HG02970 (cell line): ENCODE measurements at regions not wholly inside any gene's neighbourhood (a gene's known extent, or its start where the extent isn't known, plus 50 kb on each side); places are given as distances from the start of the nearest gene placed in this dataset.
"Not testable (repeated sequence)": the region's sequence is repeated elsewhere in the genome, so short reads cannot be mapped to it uniquely, and the experiment has no call there.

Experiments
- ATAC-seq: cut with Tn5 transposase; IDR thresholded peaks from one replicate; pipeline ENCODE4 v1.9.1; 2021; ENCODE audit warnings: mild to moderate bottlenecking, moderate library complexity, moderate number of reproducible peaks; ENCODE audit not compliant: unreplicated experiment, low FRiP score

DNA sequence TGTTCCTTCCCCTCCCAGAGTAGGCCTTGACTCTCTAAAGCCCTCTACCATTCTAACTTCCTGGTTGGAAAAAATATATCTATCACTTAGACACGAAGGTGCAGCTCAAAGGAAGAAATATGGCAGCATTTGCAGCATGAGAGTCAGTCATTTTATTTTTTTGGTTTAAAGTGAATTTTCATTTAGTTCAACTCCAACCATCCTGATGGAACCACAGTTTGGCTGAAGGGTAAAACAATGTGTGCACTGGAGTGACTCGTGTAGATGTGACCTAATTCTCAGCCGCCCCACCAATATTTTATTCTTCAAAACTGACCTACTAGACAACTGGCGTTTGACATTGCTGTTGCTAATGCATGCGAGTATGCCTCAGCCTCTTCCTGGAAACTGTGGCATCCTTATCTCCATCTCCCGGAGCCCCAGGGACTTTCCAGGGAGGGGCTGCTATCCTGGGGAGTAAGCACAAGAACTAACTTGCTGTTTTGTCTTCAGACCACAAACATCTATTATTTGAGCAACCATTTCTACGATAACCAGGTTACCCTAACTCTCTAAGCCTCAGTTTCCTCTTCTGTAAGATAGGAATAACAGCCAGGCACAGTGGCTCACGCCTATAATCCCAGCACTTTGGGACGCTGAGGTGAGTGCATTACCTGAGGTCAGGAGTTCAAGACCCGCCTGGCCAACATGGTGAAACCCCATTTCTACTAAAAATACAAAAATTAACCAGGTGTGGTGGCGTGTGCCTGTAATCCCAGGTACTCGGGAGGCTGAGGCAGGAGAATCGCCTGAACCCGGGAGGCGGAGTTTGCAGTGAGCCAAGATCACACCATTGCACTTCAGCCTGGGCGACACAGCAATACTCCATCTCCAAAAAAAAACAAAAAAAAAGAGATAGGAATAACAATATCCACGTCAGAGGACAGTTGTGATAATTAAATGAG, 148.7 kb upstream of the JARID2 start:
- no peak for ATAC-seq

DNA sequence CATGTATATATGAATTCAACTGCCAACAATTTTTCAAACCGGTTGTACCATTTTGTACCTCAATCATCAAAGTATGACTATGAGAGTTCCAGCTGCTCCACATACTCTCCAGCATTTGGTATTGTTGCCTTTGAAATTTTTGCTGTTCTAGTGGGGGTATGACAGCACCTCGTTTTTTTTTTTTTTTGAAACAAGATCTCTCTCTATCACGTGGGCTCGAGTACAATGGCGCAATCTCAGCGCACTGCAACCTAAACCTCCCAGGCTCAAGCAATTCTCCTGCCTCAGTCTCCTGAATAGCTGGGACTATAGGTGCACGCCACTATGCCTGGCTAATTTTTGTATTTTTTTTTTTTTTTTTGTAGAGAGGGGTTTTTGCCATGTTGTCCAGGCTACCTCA, 144.7 kb upstream of the JARID2 start:
- no peak for ATAC-seq

DNA sequence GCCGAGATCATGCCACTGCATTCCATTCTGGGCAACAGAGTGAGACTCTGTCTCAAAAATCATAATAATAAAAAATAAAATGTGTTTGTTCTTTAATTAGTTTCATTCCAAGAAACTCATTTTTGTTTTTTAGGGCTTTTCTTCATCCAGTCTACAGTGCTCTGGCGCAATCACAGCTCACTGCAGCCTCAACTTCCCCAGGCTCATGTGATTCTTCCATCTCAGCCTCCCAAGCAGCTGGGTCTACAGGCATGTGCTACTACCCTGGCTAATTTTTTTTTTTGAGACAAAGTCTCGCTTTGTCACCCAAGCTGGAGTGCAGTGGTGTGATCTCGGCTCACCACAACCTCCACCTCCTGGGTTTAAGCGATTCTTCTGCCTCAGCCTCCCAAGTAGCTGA, 143.6 kb upstream of the JARID2 start:
- ATAC-seq = no peak

DNA sequence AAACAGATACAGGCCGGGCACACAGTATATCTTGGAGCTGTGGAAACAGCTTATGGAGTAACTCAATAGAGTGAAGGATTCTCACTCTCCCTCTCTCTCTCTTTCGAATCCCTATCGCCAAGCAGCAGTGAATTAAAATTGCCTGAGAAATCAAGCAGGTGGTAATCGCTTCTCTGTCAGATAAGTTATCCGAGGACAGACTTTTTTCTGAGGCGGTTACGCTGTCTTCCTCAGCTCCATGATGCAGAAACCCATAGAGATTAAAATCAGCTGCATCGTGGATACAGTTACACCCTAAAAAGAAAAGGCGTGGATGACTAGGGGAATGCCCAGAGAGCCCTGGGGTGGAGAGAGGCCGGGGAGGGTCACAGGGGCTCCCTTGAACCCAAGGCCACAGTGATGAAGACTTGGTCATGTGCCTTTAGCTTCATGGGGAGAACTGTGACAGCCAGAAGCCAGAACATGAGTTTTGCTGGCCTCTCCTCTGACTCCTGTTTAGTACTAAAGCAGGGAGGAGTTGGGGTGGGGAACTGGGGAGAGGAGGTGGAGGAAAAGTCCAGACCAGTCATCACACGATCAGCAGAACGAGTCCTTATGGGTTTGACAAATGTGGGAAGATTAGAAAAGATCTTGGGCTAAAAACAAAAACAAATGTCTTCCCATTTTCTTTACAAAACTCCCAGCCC, 138.8 kb upstream of the JARID2 start:
- no peak for ATAC-seq

DNA sequence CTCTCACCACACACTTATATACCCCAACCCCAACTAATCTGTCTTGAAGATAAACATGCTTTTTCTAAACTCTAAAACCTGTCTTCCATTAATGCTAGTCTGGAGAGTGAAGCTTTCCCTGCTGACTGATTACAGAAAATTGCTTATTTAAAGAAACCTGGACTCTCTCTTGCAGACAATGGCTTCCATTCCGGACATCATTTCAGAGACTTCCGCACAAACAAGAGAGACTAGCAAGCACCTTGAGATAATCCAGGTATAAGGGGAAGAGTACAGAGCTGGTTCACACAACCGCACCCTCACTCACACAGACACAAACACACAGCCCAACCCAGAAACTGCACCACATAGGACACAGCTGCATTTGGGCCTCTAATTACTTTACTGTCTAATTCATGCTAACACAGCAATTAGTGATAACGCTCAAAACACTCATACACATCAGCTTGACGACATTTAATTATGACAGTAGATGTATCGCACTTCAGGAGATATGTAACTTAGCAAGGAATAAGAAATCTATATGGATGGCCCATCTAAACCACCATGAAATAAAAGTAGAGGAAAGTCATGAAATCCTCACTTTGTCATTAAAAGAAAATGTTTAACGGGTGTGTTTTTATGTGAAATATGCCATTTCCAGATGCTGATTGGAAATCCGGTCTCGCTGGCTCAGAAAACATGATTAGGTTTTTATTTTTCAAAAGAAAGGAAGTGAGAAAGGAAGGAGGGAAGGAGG, 138.1 kb upstream of the JARID2 start:
- ATAC-seq = no peak

DNA sequence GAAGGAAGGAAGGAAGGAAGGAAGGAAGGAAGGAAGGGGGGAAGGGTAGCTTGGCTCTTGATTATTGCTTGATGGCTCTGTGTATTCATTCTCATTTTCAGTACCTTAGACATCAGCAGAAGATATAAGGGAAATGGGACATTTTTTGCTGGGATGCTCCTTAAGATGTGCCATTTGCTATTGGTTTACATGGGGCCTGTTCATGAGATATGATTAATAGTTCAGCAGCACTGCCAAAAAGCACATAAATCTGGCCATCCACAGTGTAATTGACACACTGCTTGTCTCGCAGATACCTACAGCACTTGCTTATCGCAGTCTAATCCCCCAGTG, 137.5 kb upstream of the JARID2 start:
- no peak for ATAC-seq

DNA sequence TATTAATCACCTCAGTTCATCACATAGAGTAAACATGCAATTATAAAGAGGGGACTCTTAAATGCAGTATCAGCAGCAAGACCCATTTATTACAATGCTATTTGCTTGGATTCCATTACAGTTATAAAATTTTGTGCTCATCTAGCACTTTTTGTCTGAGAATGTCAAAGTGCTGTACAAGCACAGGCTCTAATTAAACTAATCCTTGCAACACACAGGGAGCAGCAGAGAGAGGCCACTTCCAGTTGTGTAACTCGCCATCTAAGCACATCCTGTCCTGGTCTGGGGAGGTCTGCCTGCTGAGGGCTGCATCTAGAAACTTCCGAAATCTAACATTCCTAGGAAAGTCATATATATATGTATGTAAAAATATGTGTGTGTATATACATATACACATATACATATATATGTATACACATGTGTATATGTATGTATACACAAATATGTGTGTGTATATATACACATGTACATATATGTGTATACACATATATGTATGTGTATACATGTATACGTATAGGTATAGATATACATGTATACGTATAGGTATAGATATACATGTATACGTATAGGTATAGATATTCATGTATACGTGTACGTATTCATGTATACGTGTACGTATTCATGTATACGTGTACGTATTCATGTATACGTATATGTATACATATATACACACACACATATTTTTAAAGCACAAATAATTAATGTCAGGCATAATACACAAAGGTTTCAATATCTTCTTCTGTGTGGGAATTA, 136.4 kb upstream of the JARID2 start:
- ATAC-seq = no peak

DNA sequence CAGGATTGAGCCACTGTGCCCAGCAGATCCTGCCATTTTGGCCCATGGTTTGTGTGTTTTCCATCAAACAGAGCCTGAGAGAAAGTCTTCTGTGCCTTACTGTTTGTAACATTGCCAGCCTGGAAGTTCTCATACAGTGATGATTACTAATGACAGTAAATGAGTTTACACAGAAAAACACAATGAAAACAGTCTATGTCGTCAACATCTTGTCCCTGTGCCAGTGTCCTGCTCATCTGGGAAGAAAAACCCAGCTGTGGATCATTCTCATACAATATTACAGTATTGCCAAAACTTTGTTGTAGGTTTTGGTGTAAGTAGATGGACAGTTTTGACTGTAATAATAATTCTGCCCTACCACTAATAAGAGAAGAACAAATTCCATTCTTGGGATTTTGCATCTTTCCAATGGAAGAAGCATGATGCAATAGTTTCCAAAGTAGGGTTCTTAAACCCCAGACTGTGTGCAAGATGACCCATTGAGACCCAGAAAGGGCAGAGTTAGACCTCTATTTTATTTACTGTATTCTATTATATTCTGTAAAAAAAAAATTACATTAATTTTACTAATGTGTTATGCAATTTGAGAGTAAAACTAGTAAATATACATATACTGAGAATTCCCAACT, 135.0 kb upstream of the JARID2 start:
- ATAC-seq = no peak

DNA sequence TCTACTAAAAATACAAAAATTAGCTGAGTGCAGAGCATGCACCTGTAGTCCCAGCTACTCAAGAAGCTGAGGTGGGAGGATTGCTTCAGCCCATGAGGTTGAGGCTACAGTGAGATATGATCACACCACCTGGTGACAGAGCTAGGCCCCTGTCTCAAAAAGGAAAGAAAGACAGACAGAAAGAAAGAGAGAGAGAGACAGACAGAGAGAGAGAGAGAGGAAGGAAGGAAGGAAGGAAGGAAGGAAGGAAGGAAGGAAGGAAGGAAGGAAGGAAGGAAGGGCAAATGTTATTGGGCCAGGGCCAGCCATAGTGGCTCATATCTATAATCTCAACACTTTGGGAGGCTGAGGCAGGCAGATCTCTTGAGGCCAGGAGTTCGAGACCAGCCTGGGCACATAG, 134.3 kb upstream of the JARID2 start:
- ATAC-seq = not testable (repeated sequence)

DNA sequence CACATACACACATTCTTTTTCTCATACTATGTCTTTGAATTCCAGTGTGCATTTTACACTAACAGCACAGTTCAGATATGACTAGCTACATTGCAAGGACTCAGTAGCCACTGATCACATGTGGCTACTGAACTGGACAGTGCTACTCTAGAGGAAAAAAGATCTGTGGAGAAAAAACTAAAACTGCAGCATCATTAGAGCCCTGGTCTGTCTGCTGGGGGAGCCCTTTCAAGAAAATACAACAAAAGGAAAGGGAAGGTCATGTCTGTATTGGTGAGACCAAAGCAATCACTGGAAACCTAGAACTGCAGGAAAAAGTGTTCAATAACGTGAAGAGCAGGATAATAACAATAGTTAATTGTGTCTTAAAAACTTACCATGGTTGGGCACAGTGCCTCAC, 132.3 kb upstream of the JARID2 start:
- no peak for ATAC-seq

DNA sequence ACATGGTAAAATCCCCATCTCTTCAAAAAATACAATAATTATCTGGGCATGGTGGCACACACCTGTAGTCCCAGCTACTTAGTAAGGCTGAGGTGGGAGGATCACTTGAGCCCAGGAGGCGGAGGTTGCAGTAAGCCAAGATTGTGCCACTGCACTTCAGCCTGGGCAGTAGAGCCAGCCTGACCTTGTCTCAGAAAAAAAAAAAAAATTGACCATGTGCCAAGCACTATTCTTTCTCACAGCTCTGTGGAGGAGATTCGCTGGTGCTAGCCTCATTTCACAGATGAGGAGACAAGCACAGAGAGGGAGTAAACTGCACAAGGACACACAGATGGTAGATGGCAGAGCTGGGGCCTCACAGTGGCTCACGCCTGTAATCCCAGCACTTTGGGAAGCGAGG, 131.8 kb upstream of the JARID2 start:
- ATAC-seq = no peak

DNA sequence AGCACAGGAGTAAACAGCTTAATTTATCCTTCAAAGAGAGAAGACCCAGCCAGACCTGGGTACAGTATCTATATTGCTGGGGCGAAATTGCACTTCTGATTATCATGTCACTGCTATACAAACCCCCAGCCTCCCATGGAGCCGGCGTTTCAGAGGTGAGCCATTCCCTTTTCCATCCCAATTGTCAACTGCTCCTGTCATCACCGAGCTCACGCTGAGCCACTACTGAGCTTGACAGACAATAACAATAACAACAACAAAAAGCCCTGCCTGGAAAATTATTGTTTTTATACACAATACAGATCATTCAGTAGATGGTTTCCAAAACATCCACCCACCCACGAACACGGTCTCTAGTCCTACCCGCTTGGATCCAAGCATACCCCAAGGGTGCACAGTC, 129.0 kb upstream of the JARID2 start:
- no peak for ATAC-seq

DNA sequence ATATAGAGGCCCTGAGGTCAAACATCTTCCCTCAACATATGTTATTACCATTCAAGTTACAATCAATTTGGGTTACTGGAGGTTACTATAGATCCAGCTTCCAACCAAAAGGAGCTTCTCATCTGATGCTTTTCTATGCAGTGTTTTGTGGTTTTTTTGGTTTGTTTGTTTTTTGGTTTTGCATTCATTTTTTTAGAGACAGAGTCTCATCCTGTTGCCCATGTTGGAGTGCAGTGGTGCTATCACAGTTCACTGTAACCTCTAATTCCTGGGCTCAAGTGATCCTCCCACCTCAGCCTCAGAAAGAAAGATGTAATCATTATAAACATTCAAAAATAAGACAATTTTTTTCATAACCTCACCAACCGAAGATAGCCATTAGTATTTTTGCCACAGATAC, 124.4 kb upstream of the JARID2 start:
- ATAC-seq = no peak

DNA sequence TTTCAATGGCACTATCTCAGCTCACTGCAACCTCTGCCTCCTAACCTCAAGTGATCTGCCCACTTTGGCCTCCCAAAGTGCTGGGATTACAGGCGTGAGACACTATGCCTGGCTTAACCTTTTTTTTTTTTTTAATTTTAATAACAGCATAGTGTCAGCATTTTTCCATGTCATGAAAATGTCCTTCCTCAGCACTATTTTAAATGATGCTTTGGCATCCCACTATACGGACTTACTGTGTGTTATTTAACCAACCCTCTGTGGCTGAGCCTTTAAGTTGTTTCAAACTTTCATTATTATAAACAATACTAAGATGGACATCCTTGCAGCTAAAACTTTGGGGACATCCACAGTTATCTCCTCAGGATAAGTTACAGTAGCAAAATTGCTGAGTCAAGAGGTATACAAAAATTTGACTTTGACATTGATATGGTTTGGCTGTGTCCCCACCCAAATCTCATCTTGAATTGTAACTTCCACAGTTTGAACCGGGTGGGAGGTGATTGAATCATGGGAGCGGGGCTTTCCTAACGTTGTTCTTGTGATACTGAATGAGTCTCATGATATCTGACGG, 123.8 kb upstream of the JARID2 start:
- no peak for ATAC-seq

DNA sequence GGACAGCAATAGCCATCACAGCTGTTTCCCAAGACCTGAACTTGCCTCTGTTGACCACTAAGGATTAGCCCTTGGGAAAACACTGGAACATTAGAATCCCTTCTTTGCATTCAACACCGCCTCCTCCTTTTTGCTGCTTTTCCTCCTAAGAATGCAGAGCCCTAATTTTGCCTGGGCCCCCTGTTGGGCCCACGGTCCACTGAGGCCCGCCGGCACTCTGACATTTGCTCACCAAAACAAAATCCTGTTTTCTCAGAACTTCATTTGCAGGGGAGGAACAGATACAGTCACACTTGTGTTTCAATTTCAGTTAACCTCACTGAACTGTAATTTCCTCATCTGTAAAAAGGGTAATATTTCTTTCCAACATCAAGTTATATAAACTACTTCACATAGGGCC, 116.0 kb upstream of the JARID2 start:
- ATAC-seq = no peak

DNA sequence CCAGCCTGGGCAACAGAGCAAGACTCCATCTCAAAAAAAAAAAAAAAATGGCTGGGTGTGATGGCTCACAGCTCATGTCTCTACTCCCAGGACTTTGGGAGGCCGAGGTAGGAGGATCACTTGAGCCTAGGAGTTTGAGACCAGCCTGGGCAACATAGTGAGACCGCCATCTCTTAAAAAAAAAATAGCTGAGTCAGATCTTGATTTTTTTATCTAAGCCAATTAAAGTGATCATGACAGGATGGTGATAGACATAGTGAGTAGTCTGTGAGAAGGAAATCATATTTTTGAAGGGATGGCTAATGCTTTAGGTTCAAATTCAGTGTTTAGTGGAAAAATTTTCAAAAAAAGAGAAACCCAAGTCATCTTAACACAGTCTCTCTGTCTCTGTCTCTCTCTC, 114.6 kb upstream of the JARID2 start:
- no peak for ATAC-seq

DNA sequence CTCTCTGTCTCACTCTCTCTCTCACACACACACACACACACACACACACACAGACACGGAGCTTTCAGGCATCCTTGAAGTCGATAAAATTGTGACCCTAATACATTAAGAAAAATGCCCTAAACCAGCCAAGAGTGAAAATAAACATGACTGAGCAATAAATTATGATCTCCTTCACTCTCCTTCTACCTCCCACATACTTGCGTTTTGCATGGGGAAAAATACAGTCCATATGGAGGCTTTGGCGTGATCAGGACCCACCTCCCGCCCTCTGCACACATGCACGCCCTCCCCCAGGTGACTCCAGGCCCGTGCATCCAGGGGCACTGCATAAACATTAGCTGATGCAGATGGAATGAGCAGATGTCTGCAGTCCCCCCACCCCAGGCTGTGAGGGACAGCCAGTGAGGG, 114.2 kb upstream of the JARID2 start:
- ATAC-seq = no peak

DNA sequence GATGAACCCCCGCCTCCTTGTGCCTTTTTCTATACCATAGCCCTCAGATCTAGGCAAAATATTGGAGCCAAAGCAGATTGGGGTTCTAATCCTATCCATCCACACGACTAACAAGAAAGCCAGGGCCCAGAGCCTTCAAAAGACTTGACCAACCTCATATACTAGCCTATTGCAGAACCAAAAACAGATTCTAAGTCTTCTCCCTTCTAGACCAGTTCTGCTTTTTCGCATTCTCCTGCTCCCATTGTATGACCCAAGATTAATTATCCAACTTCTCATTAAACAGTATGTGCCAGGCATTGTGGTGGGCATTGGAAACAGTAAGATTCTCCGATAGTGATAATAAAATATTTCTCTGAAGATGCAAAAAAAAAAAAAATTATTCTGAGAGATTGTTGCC, 113.7 kb upstream of the JARID2 start:
- no peak for ATAC-seq

DNA sequence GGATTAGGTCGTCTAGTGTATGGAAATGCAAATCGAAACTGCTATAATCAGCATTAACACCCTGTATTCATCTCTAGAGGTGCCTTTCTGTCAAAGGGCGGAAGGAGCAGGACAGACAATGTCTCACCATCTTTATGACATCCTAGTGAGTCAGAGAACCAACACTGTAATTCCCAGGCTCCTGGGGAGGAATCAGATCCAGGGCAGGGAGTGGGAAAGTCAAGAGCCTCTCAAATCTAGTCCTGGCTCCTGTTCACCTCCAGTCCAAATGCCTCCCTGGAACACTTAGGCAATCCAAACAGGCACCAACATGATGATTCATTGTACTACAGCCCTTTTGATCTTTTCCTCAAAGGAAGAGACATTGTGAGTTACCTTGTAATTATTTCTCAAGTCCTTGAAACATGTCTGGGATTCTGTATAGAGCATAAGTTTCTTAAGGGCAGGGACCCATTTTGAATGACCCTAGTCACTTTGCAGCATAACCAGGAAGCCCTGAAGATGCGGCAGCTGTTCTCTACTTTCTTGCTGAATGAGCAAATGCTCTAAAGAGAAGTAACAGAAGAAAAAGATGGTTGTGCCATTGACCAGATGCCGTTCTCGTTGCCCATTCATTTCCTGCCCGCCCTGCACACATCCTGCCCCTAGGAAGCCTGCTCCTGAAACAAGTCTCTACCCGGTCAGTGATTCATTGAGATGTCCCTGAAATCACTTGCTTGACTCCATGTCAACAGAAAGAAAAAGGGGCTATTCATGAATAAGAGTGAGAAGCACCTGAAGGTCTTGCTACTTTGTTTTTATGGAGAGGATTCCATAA, 112.8 kb upstream of the JARID2 start:
- ATAC-seq = no peak
